Panc1 (cell line): ENCODE measurements at regions not wholly inside any gene's neighbourhood (a gene's known extent, or its start where the extent isn't known, plus 50 kb on each side); places are given as distances from the start of the nearest gene placed in this dataset.

ENCODE experiments used
- ATAC-seq: fragments of 200-7000 bp; cut with Tn5 transposase; 2 replicates; pipeline ENCODE4 v1.9.1; 2020; ENCODE audit warnings: mild to moderate bottlenecking, moderate library complexity
- BruUV-seq: library from RNA; stranded (reverse); fragments of 400-500 nt; replicated peaks from 2 replicates; lab custom pipeline; 2021; lab: Mats Ljungman, UMichigan
- CTCF ChIA-PET: fragments of 300-600 bp; sonication (Branson Sonifier 250); formaldehyde crosslinking; loops from one replicate; lab custom pipeline; 2022; ENCODE audit warnings: antibody characterized with exemption; lab: Charles Lee
- POLR2A ChIA-PET: fragments of 300-600 bp; sonication (Branson Sonifier 250); formaldehyde crosslinking; loops from one replicate; lab custom pipeline; 2022; ENCODE audit warnings: antibody characterized with exemption; lab: Charles Lee
- DNase-seq: peaks from one replicate; pipeline ENCODE4 v3.0.0-alpha.2; 2010; ENCODE audit warnings: low read depth, low spot score
- H3K27ac ChIP-seq: 2 replicates; pipeline ENCODE4 v1.5.1; 2011; ENCODE audit warnings: mild to moderate bottlenecking, low read length, inconsistent platforms
- H3K27me3 ChIP-seq: fragments of 200-500 bp; sonication (Bioruptor generic); 2 replicates; pipeline ENCODE4 v1.6.0; 2014; ENCODE audit warnings: low read length, inconsistent platforms; ENCODE audit not compliant: control insufficient read depth, insufficient read depth
- H3K36me3 ChIP-seq: fragments of 200-500 bp; sonication (Bioruptor generic); 2 replicates; pipeline ENCODE4 v1.5.1; 2014; ENCODE audit warnings: inconsistent platforms, mild to moderate bottlenecking, low read length, moderate library complexity; ENCODE audit not compliant: control insufficient read depth, insufficient read depth
- H3K4me1 ChIP-seq: 2 replicates; pipeline ENCODE4 v1.5.1; 2011; ENCODE audit warnings: inconsistent platforms, mild to moderate bottlenecking, low read length, moderate library complexity; ENCODE audit not compliant: control insufficient read depth, insufficient read depth
- H3K4me3 ChIP-seq, 2 experiments: 2 replicates each; pipeline ENCODE4 v1.5.1; 2011 to 2012; ENCODE audit warnings: low read depth in 2 of 2, low read length in 2 of 2, mild to moderate bottlenecking in 2 of 2, inconsistent platforms in 1 of 2, moderate library complexity in 1 of 2
- H3K9me3 ChIP-seq: fragments of 200-500 bp; sonication (Bioruptor generic); 2 replicates; pipeline ENCODE4 v1.5.1; 2014; ENCODE audit warnings: low read depth, mild to moderate bottlenecking, inconsistent platforms, low read length, moderate library complexity; ENCODE audit not compliant: control insufficient read depth, insufficient read depth
- CTCF ChIP-seq: fragments of 450-650 bp; IDR thresholded peaks from 2 replicates; pipeline ENCODE4 v1.5.1; 2017; ENCODE audit warnings: mild to moderate bottlenecking
- POLR2AphosphoS5 ChIP-seq: IDR thresholded peaks from 2 replicates; pipeline ENCODE4 v1.6.1; 2012; ENCODE audit warnings: mild to moderate bottlenecking, low read depth, low read length, moderate library complexity
- REST ChIP-seq, 2 experiments: IDR thresholded peaks; 2 replicates each; pipeline ENCODE4 v1.6.1; 2011 to 2012; ENCODE audit warnings: low read depth in 2 of 2, control low read depth in 1 of 2, low read length in 1 of 2, mild to moderate bottlenecking in 1 of 2, moderate library complexity in 1 of 2; ENCODE audit not compliant: insufficient read depth in 1 of 2
- SIN3A ChIP-seq: IDR thresholded peaks from 2 replicates; pipeline ENCODE4 v1.6.1; 2012; ENCODE audit warnings: low read depth, mild to moderate bottlenecking, low read length, moderate library complexity, borderline replicate concordance; ENCODE audit not compliant: insufficient read depth
- TCF7L2 ChIP-seq: IDR thresholded peaks from 2 replicates; pipeline ENCODE4 v1.6.1; 2011; ENCODE audit warnings: mild to moderate bottlenecking, low read depth, low read length, inconsistent platforms
- in situ Hi-C: cut with HindIII; loops from 2 replicates; pipeline ENCODE4 v1.10.0; 2016; ENCODE audit warnings: low sequenced_read_pairs, low pct_unique_long_range_greater_than_20kb
- intact Hi-C: fragments of 100-400 bp; cut with micrococcal nuclease; formaldehyde crosslinking; loops from one replicate; pipeline ENCODE4 v1.10.0; 2022; ENCODE audit not compliant: unreplicated experiment

DNA sequence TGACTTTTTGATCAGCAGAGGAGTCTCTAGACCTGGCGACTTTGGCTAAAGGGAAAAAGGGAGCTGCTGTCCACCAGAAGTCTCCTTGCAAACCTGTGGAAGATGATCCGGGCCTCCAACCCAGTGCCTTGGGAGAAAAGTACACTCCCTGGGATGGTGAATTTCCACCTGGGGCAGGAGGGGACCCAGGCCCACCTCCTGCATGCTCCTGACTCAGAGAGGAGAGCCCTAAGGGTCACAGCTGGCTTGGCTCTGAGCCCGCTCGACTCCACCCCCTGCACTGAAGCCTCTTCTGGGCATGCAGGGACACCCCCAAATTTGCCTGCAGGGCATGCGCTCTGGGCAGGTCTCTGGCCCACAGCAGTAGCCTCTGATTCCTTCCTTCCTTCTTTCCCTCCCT, 66.5 kb downstream of the PDCL3 start:
- no peaks in the 10 kb centered on the region for H3K36me3 ChIP-seq
- no peak overlapping the region for H3K4me3 ChIP-seq
- BruUV-seq = no TSS peak
- no peak overlapping the region for H3K27ac ChIP-seq
- ATAC-seq (no peak), DNase-seq (no peak)
- no peaks in the 10 kb centered on the region for H3K27me3 ChIP-seq
- TF ChIP-seq TCF7L2 (no peak), SIN3A (no peak), REST (IDR thresholded peaks at IDR 0.05; ENCODE audit: insufficient read depth in 1 of 2, low read depth in 2 of 2, low read length in 1 of 2) (no peak), POLR2AphosphoS5 (no peak), CTCF (no peak)
- H3K9me3 ChIP-seq = no peaks in the 10 kb centered on the region
- ChIA-PET CTCF (no interaction called here), POLR2A (no interaction called here)
- in situ Hi-C loops = no loop called here
- intact Hi-C loops = no loop called here
- H3K4me1 ChIP-seq = no peaks in the 10 kb centered on the region

GRCh38 chr2:100630473-100630977, 67.7 kb downstream of the PDCL3 start:
- no peak for DNase-seq
- Histone ChIP-seq H3K27ac (no peak overlapping the region), H3K36me3 (no peaks in the 10 kb centered on the region), H3K4me3 (no peak overlapping the region), H3K9me3 (no peaks in the 10 kb centered on the region), H3K27me3 (no peaks in the 10 kb centered on the region), H3K4me1 (no peaks in the 10 kb centered on the region)
- peak; percentile 56; the same call in 1 of the 2 replicates for ATAC-seq
- in situ Hi-C loops = no loop called here
- intact Hi-C loops = no loop called here
- ChIA-PET POLR2A (no interaction called here), CTCF (interaction anchor here (0.6 kb wide), 1 partner anchor 174 kb away, joined by 3 read pairs; no protein-coding TSS in a partner anchor)
- TF ChIP-seq REST (IDR thresholded peaks at IDR 0.05; ENCODE audit: insufficient read depth in 1 of 2, low read depth in 2 of 2, low read length in 1 of 2) (no peak), POLR2AphosphoS5 (no peak), TCF7L2 (no peak), CTCF (no peak), SIN3A (no peak)
- BruUV-seq = no TSS peak
